H9 (cell line): ENCODE measurements at regions not wholly inside any gene's neighbourhood (a gene's known extent, or its start where the extent isn't known, plus 50 kb on each side); places are given as distances from the start of the nearest gene placed in this dataset.
A peak's percentile ranks its signal among the peaks of the same experiment; 100 is the strongest.

Experiments
- DNase-seq: peaks from one replicate; pipeline ENCODE4 v3.0.0-alpha.2; 2017
- H2AFZ ChIP-seq: one replicate; pipeline ENCODE4 v1.6.1; 2013; ENCODE audit warnings: mild to moderate bottlenecking, low read length, control low read depth, moderate library complexity
- H2AK5ac ChIP-seq: 2 replicates; pipeline ENCODE4 v1.6.1; 2013; ENCODE audit warnings: low read length, control low read depth, mixed read lengths; ENCODE audit not compliant: insufficient read length
- H2BK120ac ChIP-seq: one replicate; pipeline ENCODE4 v1.6.1; 2013; ENCODE audit warnings: low read depth, mild to moderate bottlenecking, low read length, control low read depth, inconsistent platforms; ENCODE audit not compliant: poor library complexity, severe bottlenecking
- H2BK12ac ChIP-seq: 2 replicates; pipeline ENCODE4 v1.6.1; 2013; ENCODE audit warnings: low read length, control low read depth, mixed read lengths, low read depth; ENCODE audit not compliant: insufficient read length
- H2BK15ac ChIP-seq: 2 replicates; pipeline ENCODE4 v1.6.1; 2013; ENCODE audit warnings: low read depth, low read length, control low read depth
- H2BK20ac ChIP-seq: one replicate; pipeline ENCODE4 v1.6.1; 2013; ENCODE audit warnings: low read depth, mild to moderate bottlenecking, low read length, control low read depth, inconsistent platforms; ENCODE audit not compliant: poor library complexity, severe bottlenecking
- H2BK5ac ChIP-seq: 2 replicates; pipeline ENCODE4 v1.6.1; 2013; ENCODE audit warnings: low read length, control low read depth, mixed read lengths; ENCODE audit not compliant: insufficient read length
- H3K14ac ChIP-seq: 2 replicates; pipeline ENCODE4 v1.6.1; 2013; ENCODE audit warnings: low read length, control low read depth; ENCODE audit not compliant: insufficient read depth
- H3K18ac ChIP-seq: 2 replicates; pipeline ENCODE4 v1.6.1; 2013; ENCODE audit warnings: low read depth, mild to moderate bottlenecking, mixed read lengths, low read length, control low read depth; ENCODE audit not compliant: insufficient read length
- H3K23ac ChIP-seq: 2 replicates; pipeline ENCODE4 v1.6.1; 2013; ENCODE audit warnings: low read length, control low read depth, mixed read lengths, low read depth; ENCODE audit not compliant: insufficient read length
- H3K23me2 ChIP-seq: 2 replicates; pipeline ENCODE4 v1.6.1; 2013; ENCODE audit warnings: low read depth, mild to moderate bottlenecking, mixed read lengths, low read length, control low read depth; ENCODE audit not compliant: insufficient read length, poor library complexity, severe bottlenecking
- H3K27ac ChIP-seq: 2 replicates; pipeline ENCODE4 v1.5.1; 2013; ENCODE audit warnings: low read length, control low read depth, mixed read lengths, low read depth; ENCODE audit not compliant: insufficient read length
- H3K27me3 ChIP-seq: 2 replicates; pipeline ENCODE4 v1.6.1; 2013; ENCODE audit warnings: low read length, control low read depth, inconsistent platforms; ENCODE audit not compliant: insufficient read depth
- H3K4ac ChIP-seq: 2 replicates; pipeline ENCODE4 v1.6.1; 2013; ENCODE audit warnings: low read depth, mild to moderate bottlenecking, control low read depth, inconsistent platforms, low read length, moderate library complexity
- H3K4me1 ChIP-seq: 2 replicates; pipeline ENCODE4 v1.6.1; 2013; ENCODE audit warnings: low read length, control low read depth, inconsistent platforms; ENCODE audit not compliant: insufficient read depth
- H3K4me2 ChIP-seq: 2 replicates; pipeline ENCODE4 v1.6.1; 2013; ENCODE audit warnings: low read length, control low read depth, mixed read lengths; ENCODE audit not compliant: insufficient read length, insufficient read depth
- H3K56ac ChIP-seq: 2 replicates; pipeline ENCODE4 v1.6.1; 2013; ENCODE audit warnings: low read depth, mild to moderate bottlenecking, mixed read lengths, low read length, control low read depth; ENCODE audit not compliant: insufficient read length
- H3K79me1 ChIP-seq: 2 replicates; pipeline ENCODE4 v1.6.1; 2013; ENCODE audit warnings: low read depth, mild to moderate bottlenecking, moderate library complexity, low read length, control low read depth, inconsistent platforms; ENCODE audit not compliant: insufficient read depth, poor library complexity, severe bottlenecking
- H3K79me2 ChIP-seq: 2 replicates; pipeline ENCODE4 v1.6.1; 2013; ENCODE audit warnings: low read length, control low read depth, inconsistent platforms; ENCODE audit not compliant: insufficient read depth
- H3K9ac ChIP-seq: 2 replicates; pipeline ENCODE4 v1.6.1; 2013; ENCODE audit warnings: low read length, control low read depth, mixed read lengths; ENCODE audit not compliant: insufficient read length; ENCODE audit errors: extremely low read depth
- H3K9me3 ChIP-seq: one replicate; pipeline ENCODE4 v1.6.1; 2013; ENCODE audit warnings: low read depth, low read length, inconsistent platforms; ENCODE audit not compliant: control insufficient read depth
- H3T11ph ChIP-seq: one replicate; pipeline ENCODE4 v1.6.1; 2013; ENCODE audit warnings: mild to moderate bottlenecking, low read length, control low read depth, inconsistent platforms
- H4K20me1 ChIP-seq: one replicate; pipeline ENCODE4 v1.6.1; 2013; ENCODE audit not compliant: control insufficient read depth, insufficient read length, insufficient read depth
- H4K5ac ChIP-seq: 2 replicates; pipeline ENCODE4 v1.6.1; 2013; ENCODE audit warnings: low read depth, mild to moderate bottlenecking, mixed read lengths, low read length, control low read depth; ENCODE audit not compliant: insufficient read length
- H4K8ac ChIP-seq: replicated peaks from 2 replicates; pipeline ENCODE4 v1.6.1; 2013; ENCODE audit warnings: low read length, control low read depth, mixed read lengths, low read depth; ENCODE audit not compliant: insufficient read length
- H4K91ac ChIP-seq: 2 replicates; pipeline ENCODE4 v1.6.1; 2013; ENCODE audit warnings: low read depth, mild to moderate bottlenecking, moderate library complexity, mixed read lengths, low read length, control low read depth; ENCODE audit not compliant: insufficient read length
- H3K27ac Mint-ChIP-seq, 3 experiments: 2 replicates in 2 of 3; 3 replicates in 1 of 3; pipeline ENCODE4 v1.8.0; 2020 to 2021; ENCODE audit warnings: mixed read lengths in 3 of 3, mild to moderate bottlenecking in 1 of 3, moderate library complexity in 1 of 3
- H3K27me3 Mint-ChIP-seq: 2 replicates; pipeline ENCODE4 v1.8.0; 2021; ENCODE audit warnings: low read depth, mild to moderate bottlenecking, moderate library complexity, mixed read lengths
- H3K36me3 Mint-ChIP-seq, 3 experiments: 2 replicates in 2 of 3; 3 replicates in 1 of 3; pipeline ENCODE4 v1.8.0; 2020 to 2021; ENCODE audit warnings: low read depth in 3 of 3, mixed read lengths in 3 of 3; ENCODE audit not compliant: insufficient read depth in 1 of 3
- H3K4me1 Mint-ChIP-seq, 2 experiments: 2 replicates each; pipeline ENCODE4 v1.8.0; 2020; ENCODE audit warnings: mixed read lengths in 2 of 2
- H3K4me3 Mint-ChIP-seq, 2 experiments: 2 replicates in 1 of 2; 3 replicates in 1 of 2; pipeline ENCODE4 v1.8.0; 2020 to 2021; ENCODE audit warnings: mild to moderate bottlenecking in 2 of 2, mixed read lengths in 2 of 2, moderate library complexity in 1 of 2
- H3K9me3 Mint-ChIP-seq, 2 experiments: 2 replicates in 1 of 2; 3 replicates in 1 of 2; pipeline ENCODE4 v1.8.0; 2020; ENCODE audit warnings: mild to moderate bottlenecking in 2 of 2, mixed read lengths in 2 of 2, moderate library complexity in 1 of 2
- CTCF ChIP-seq: fragments of 200-600 bp; sonication (generic); conservative IDR thresholded peaks from 3 replicates; pipeline ENCODE4 v1.8.0; 2021; ENCODE audit warnings: antibody characterized with exemption, mild to moderate bottlenecking
- WGBS: extraction: QIAGEN DNeasy Blood & Tissue Kit; methylation state at CpG from one replicate; pipeline ENCODE4 v1.1.7; 2013; ENCODE audit warnings: missing lambda C conversion rate, low lambda C conversion rate, mixed read lengths; ENCODE audit not compliant: insufficient read length; ENCODE audit errors: extremely low coverage; 5-methylcytosine and 5-hydroxymethylcytosine counted together

DNA sequence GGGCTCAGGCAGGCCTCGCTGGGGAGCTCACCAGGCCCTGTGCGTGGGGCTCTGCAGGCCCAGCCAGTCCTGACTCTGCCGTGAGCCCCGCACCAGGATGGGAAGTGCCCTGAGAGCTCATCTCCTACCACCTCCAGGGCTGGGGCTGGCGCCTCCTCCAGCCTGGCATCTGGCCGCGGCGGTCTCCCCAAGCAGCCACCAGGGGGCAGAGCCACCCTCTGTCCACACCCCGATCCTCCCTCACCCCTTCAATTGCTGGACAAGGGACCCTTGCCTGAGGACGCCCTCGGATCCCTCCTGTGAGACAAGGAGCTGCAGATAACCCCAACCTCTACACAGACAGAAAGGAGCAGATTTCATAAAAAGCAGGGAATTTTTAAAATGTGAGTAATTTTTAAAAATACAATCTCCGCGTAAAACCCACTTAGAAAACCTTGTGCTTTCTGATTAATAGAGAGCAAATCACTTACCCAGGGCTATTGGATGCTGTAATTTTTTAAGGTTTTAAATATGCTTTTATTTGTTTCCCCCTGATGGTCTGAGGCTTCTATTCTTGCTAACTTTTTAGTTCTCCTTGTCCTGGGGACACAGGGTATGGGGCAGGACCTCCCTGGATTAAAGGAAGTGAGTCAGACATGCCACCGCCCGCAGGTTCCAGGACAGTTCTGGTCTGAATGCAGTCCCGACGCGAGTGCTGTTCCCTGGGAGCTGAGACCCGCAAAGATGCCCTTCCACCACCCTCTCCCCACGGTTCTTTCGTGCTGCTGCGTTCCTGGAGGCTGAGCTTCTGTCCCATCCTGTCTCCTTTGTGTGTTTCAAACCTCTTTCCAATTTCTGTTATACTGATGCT, 52.3 kb upstream of the CHRNA7 start:
- Histone ChIP-seq H3K23me2 (peaks cover 6% of the 10 kb centered on the region), H3K4me2 (no peak overlapping the region), H3K27me3 (no peaks in the 10 kb centered on the region), H3T11ph (no peak overlapping the region), H4K8ac (no peak overlapping the region), H2BK15ac (no peak overlapping the region), H4K5ac (no peak overlapping the region), H3K9ac (no peak overlapping the region), H3K14ac (no peak overlapping the region), H3K79me1 (no peaks in the 10 kb centered on the region), H2AK5ac (no peak overlapping the region), H3K56ac (no peak overlapping the region), H4K20me1 (no peaks in the 10 kb centered on the region), H3K9me3 (no peaks in the 10 kb centered on the region), H3K79me2 (no peaks in the 10 kb centered on the region), H3K4me1 (no peaks in the 10 kb centered on the region; the same call in 1 of the 2 replicates), H4K91ac (no peak overlapping the region), H3K18ac (no peak overlapping the region), H3K23ac (no peak overlapping the region), H2BK120ac (no peak overlapping the region), H2AFZ (no peak overlapping the region), H2BK5ac (no peak overlapping the region), H3K27ac (no peak overlapping the region), H2BK12ac (no peak overlapping the region), H2BK20ac (no peak overlapping the region), H3K4ac (no peak overlapping the region)
- H3K4me3 Mint-ChIP-seq: no peak overlapping the region
- no peaks in the 10 kb centered on the region for H3K9me3 Mint-ChIP-seq
- peak; percentile 88 for DNase-seq
- peak; percentile 95 for TF ChIP-seq CTCF
- no peak overlapping the region for H3K27ac Mint-ChIP-seq
- no CpG with 5 or more reads among the region's 22 CpGs for WGBS
- no peaks in the 10 kb centered on the region for H3K36me3 Mint-ChIP-seq
- peaks cover 17% of the 10 kb centered on the region in 2 experiments for H3K4me1 Mint-ChIP-seq
- H3K27me3 Mint-ChIP-seq: peaks cover 25% of the 10 kb centered on the region
